ENCODE measurements at regions not wholly inside any gene's neighbourhood (a gene's known extent, or its start where the extent isn't known, plus 50 kb on each side); places are given as distances from the start of the nearest gene placed in this dataset.
"Not testable (repeated sequence)": the region's sequence is repeated elsewhere in the genome, so short reads cannot be mapped to it uniquely, and the experiment has no call there.

GRCh38 chr2:189309331-189309730, 129.8 kb upstream of the COL5A2 start:
- Histone ChIP-seq H3K27me3 (ENCODE audit: control insufficient read depth, low read length) (no peaks in the 10 kb centered on the region), H3K9me3 (ENCODE audit: control insufficient read depth, insufficient read depth, low read length) (no peaks in the 10 kb centered on the region), H3K4me2 (ENCODE audit: low read length) (no peak overlapping the region), H3K79me2 (ENCODE audit: control insufficient read depth, low read length) (no peaks in the 10 kb centered on the region), H3F3A (ENCODE audit: control insufficient read depth, insufficient read depth) (no peaks in the 10 kb centered on the region), H3K36me3 (ENCODE audit: control insufficient read depth, low read length) (no peaks in the 10 kb centered on the region), H3K27ac (ENCODE audit: low read depth, low read length) (no peak overlapping the region), H3K4me1 (ENCODE audit: control insufficient read depth, low read length) (no peaks in the 10 kb centered on the region), H4K20me1 (ENCODE audit: control insufficient read depth, insufficient read depth, low read depth, low read length) (no peaks in the 10 kb centered on the region), H3K9me2 (replicated peaks; ENCODE audit: control insufficient read depth, low read length) (no peaks in the 10 kb centered on the region), H3K4me3 (ENCODE audit: low read length) (no peak overlapping the region)
- no peak for TF ChIP-seq CTCF (IDR thresholded peaks at IDR 0.05; ENCODE audit: low read depth, low read length, poor library complexity, severe bottlenecking)
- TF ChIP-seq EZH2phosphoT487 (IDR thresholded peaks at IDR 0.05; ENCODE audit: borderline replicate concordance, low read length), result no peak

- H3F3A ChIP-seq (ENCODE audit: control insufficient read depth, insufficient read depth), result no peaks in the 10 kb centered on the region
- no peaks in the 10 kb centered on the region for H4K20me1 ChIP-seq (ENCODE audit: control insufficient read depth, insufficient read depth, low read depth, low read length)
- H3K9me3 ChIP-seq (ENCODE audit: control insufficient read depth, insufficient read depth, low read length), result no peaks in the 10 kb centered on the region
- H3K4me1 ChIP-seq (ENCODE audit: control insufficient read depth, low read length), result no peaks in the 10 kb centered on the region
- no peaks in the 10 kb centered on the region for H3K36me3 ChIP-seq (ENCODE audit: control insufficient read depth, low read length)
- no peak overlapping the region for H3K27ac ChIP-seq (ENCODE audit: low read depth, low read length)
- H3K4me3 ChIP-seq (ENCODE audit: low read length), result no peak overlapping the region
- H3K9me2 ChIP-seq (replicated peaks; ENCODE audit: control insufficient read depth, low read length), result no peaks in the 10 kb centered on the region
- H3K79me2 ChIP-seq (ENCODE audit: control insufficient read depth, low read length), result no peaks in the 10 kb centered on the region
- H3K4me2 ChIP-seq (ENCODE audit: low read length), result no peak overlapping the region
- TF ChIP-seq EZH2phosphoT487 (IDR thresholded peaks at IDR 0.05; ENCODE audit: borderline replicate concordance, low read length) (no peak), CTCF (IDR thresholded peaks at IDR 0.05; ENCODE audit: low read depth, low read length, poor library complexity, severe bottlenecking) (no peak)
- H3K27me3 ChIP-seq (ENCODE audit: control insufficient read depth, low read length), result no peaks in the 10 kb centered on the region
Observed at GRCh38 chr2:189312211-189312610, 129.1 kb upstream of the WDR75 start.

GRCh38 chr2:189312643-189313042, 128.6 kb upstream of the WDR75 start:
- TF ChIP-seq EZH2phosphoT487 (IDR thresholded peaks at IDR 0.05; ENCODE audit: borderline replicate concordance, low read length) (no peak), CTCF (IDR thresholded peaks at IDR 0.05; ENCODE audit: low read depth, low read length, poor library complexity, severe bottlenecking) (no peak)
- H3K4me2 ChIP-seq (ENCODE audit: low read length), result no peak overlapping the region
- no peaks in the 10 kb centered on the region for H3K9me3 ChIP-seq (ENCODE audit: control insufficient read depth, insufficient read depth, low read length)
- no peaks in the 10 kb centered on the region for H3F3A ChIP-seq (ENCODE audit: control insufficient read depth, insufficient read depth)
- no peaks in the 10 kb centered on the region for H4K20me1 ChIP-seq (ENCODE audit: control insufficient read depth, insufficient read depth, low read depth, low read length)
- no peaks in the 10 kb centered on the region for H3K9me2 ChIP-seq (replicated peaks; ENCODE audit: control insufficient read depth, low read length)
- no peaks in the 10 kb centered on the region for H3K36me3 ChIP-seq (ENCODE audit: control insufficient read depth, low read length)
- no peaks in the 10 kb centered on the region for H3K27me3 ChIP-seq (ENCODE audit: control insufficient read depth, low read length)
- no peaks in the 10 kb centered on the region for H3K4me1 ChIP-seq (ENCODE audit: control insufficient read depth, low read length)
- no peaks in the 10 kb centered on the region for H3K79me2 ChIP-seq (ENCODE audit: control insufficient read depth, low read length)
- H3K4me3 ChIP-seq (ENCODE audit: low read length), result no peak overlapping the region
- H3K27ac ChIP-seq (ENCODE audit: low read depth, low read length), result no peak overlapping the region

- TF ChIP-seq EZH2phosphoT487 (IDR thresholded peaks at IDR 0.05; ENCODE audit: borderline replicate concordance, low read length), result no peak
- no peak for TF ChIP-seq CTCF (IDR thresholded peaks at IDR 0.05; ENCODE audit: low read depth, low read length, poor library complexity, severe bottlenecking)
- no peaks in the 10 kb centered on the region for H3K36me3 ChIP-seq (ENCODE audit: control insufficient read depth, low read length)
- H3K4me1 ChIP-seq (ENCODE audit: control insufficient read depth, low read length), result no peaks in the 10 kb centered on the region
- no peaks in the 10 kb centered on the region for H3K27me3 ChIP-seq (ENCODE audit: control insufficient read depth, low read length)
- no peaks in the 10 kb centered on the region for H3K79me2 ChIP-seq (ENCODE audit: control insufficient read depth, low read length)
- H3F3A ChIP-seq (ENCODE audit: control insufficient read depth, insufficient read depth), result no peaks in the 10 kb centered on the region
- H3K4me2 ChIP-seq (ENCODE audit: low read length), result no peak overlapping the region
- no peak overlapping the region for H3K27ac ChIP-seq (ENCODE audit: low read depth, low read length)
- no peak overlapping the region for H3K4me3 ChIP-seq (ENCODE audit: low read length)
- H4K20me1 ChIP-seq (ENCODE audit: control insufficient read depth, insufficient read depth, low read depth, low read length), result no peaks in the 10 kb centered on the region
- H3K9me2 ChIP-seq (replicated peaks; ENCODE audit: control insufficient read depth, low read length), result no peaks in the 10 kb centered on the region
- no peaks in the 10 kb centered on the region for H3K9me3 ChIP-seq (ENCODE audit: control insufficient read depth, insufficient read depth, low read length)
Observed at GRCh38 chr2:189318761-189319160, 122.5 kb upstream of the WDR75 start.

- H4K20me1 ChIP-seq (ENCODE audit: control insufficient read depth, insufficient read depth, low read depth, low read length); H3K36me3 ChIP-seq (ENCODE audit: control insufficient read depth, low read length); H3K4me2 ChIP-seq (ENCODE audit: low read length): not testable (repeated sequence)
Observed at GRCh38 chr2:189319424-189319823, 121.8 kb upstream of the WDR75 start.

More at GRCh38 chr2:189319424-189319823, 121.8 kb upstream of the WDR75 start:
- H3K79me2 ChIP-seq (ENCODE audit: control insufficient read depth, low read length); H3K4me3 ChIP-seq (ENCODE audit: low read length); H3K9me3 ChIP-seq (ENCODE audit: control insufficient read depth, insufficient read depth, low read length); H3K4me1 ChIP-seq (ENCODE audit: control insufficient read depth, low read length); H3F3A ChIP-seq (ENCODE audit: control insufficient read depth, insufficient read depth); H3K27ac ChIP-seq (ENCODE audit: low read depth, low read length); H3K9me2 ChIP-seq (replicated peaks; ENCODE audit: control insufficient read depth, low read length); H3K27me3 ChIP-seq (ENCODE audit: control insufficient read depth, low read length): not testable (repeated sequence)

All from DOHH2 (cell line).